ENCODE measurements at regions not wholly inside any gene's neighbourhood (a gene's known extent, or its start where the extent isn't known, plus 50 kb on each side); places are given as distances from the start of the nearest gene placed in this dataset.

- TF ChIP-seq POLR2AphosphoS5 (IDR thresholded peaks at IDR 0.05; ENCODE audit: low read depth, low read length), result no peak
- TF ChIP-seq TAF1 (IDR thresholded peaks at IDR 0.05; ENCODE audit: borderline replicate concordance, low read depth, low read length), result no peak
- TF ChIP-seq POLR2A (IDR thresholded peaks at IDR 0.05; ENCODE audit: low read depth, low read length), result no peak
Observed at GRCh38 chr21:41011098-41011731, 156.7 kb upstream of the BACE2 start.
